PC-3 (cell line): ENCODE measurements at regions not wholly inside any gene's neighbourhood (a gene's known extent, or its start where the extent isn't known, plus 50 kb on each side); places are given as distances from the start of the nearest gene placed in this dataset.

Experiments used
- EZH2 ChIP-seq: fragments of 300-600 bp; sonication (generic); IDR thresholded peaks from one replicate; pipeline ENCODE4 v1.6.1; 2017; ENCODE audit warnings: antibody characterized with exemption, mild to moderate bottlenecking, low read length; ENCODE audit not compliant: unreplicated experiment
- TF ChIP-seq, protein P1 (sequence below): fragments of 300-600 bp; sonication (generic); conservative IDR thresholded peaks from 2 replicates; pipeline ENCODE4 v1.5.1; 2017; ENCODE audit warnings: antibody characterized with exemption, low read depth, mild to moderate bottlenecking, low read length

DNA sequence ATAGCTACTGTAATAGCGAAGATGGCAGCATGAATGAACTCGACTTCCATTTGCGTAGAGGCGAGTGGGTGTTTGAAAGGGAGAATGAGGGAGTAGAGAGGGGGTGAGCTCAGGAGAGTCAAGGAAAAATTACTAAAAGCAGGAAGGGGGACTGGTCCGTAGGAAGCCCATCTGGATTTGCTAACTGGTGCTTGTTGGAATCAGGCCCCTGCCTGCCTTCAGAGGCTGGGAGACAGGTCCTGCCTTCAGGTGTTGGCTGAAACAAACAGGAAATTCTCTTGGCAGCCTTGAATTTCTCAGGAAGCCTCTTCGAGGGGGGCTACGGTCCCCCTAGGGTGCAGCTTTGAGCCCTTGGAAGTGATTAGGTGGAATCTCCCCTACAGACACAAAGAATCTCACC, 121.7 kb downstream of the OLFM1 start:
- TF ChIP-seq, protein P1, sequence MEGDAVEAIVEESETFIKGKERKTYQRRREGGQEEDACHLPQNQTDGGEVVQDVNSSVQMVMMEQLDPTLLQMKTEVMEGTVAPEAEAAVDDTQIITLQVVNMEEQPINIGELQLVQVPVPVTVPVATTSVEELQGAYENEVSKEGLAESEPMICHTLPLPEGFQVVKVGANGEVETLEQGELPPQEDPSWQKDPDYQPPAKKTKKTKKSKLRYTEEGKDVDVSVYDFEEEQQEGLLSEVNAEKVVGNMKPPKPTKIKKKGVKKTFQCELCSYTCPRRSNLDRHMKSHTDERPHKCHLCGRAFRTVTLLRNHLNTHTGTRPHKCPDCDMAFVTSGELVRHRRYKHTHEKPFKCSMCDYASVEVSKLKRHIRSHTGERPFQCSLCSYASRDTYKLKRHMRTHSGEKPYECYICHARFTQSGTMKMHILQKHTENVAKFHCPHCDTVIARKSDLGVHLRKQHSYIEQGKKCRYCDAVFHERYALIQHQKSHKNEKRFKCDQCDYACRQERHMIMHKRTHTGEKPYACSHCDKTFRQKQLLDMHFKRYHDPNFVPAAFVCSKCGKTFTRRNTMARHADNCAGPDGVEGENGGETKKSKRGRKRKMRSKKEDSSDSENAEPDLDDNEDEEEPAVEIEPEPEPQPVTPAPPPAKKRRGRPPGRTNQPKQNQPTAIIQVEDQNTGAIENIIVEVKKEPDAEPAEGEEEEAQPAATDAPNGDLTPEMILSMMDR, result no peak
- no peak for TF ChIP-seq EZH2
